Hepatocyte (in vitro differentiated cells): ENCODE measurements at regions not wholly inside any gene's neighbourhood (a gene's known extent, or its start where the extent isn't known, plus 50 kb on each side); places are given as distances from the start of the nearest gene placed in this dataset.

Experiments used
- CTCF ChIP-seq: fragments of 200-600 bp; sonication (generic); IDR thresholded peaks from 2 replicates; pipeline ENCODE4 v1.5.1; 2016; ENCODE audit warnings: antibody characterized with exemption, mild to moderate bottlenecking; ENCODE audit not compliant: poor library complexity
- EZH2 ChIP-seq: fragments of 200-600 bp; sonication (generic); IDR thresholded peaks from 2 replicates; pipeline ENCODE4 v1.6.1; 2016; ENCODE audit warnings: antibody characterized with exemption, mild to moderate bottlenecking, borderline replicate concordance

GRCh38 chr16:86002178-86002900 is 103.4 kb downstream of the IRF8 start:
- no peak for TF ChIP-seq CTCF
- TF ChIP-seq EZH2, result no peak
